HepG2 (cell line): ENCODE measurements at regions not wholly inside any gene's neighbourhood (a gene's known extent, or its start where the extent isn't known, plus 50 kb on each side); places are given as distances from the start of the nearest gene placed in this dataset.
A peak's percentile ranks its signal among the peaks of the same experiment; 100 is the strongest.

Source experiments
- ATAC-seq: fragments of 200-7000 bp; cut with Tn5 transposase; 3 replicates; pipeline ENCODE4 v1.9.1; 2020; ENCODE audit warnings: mild to moderate bottlenecking, moderate library complexity
- BruUV-seq: library from RNA; stranded (reverse); fragments of 400-500 nt; replicated peaks from 2 replicates; lab custom pipeline; 2021; lab: Mats Ljungman, UMichigan
- CTCF ChIA-PET: fragments of 300-600 bp; formaldehyde crosslinking; extraction: SDS; loops from one replicate; lab custom pipeline; 2021; ENCODE audit warnings: low total read pairs, inconsistent platforms, low intra/inter-chr PET ratio; lab: Yijun Ruan, JAX
- POLR2A ChIA-PET: fragments of 350-600 bp; sonication (Branson Sonifier 250); formaldehyde crosslinking; loops from one replicate; lab custom pipeline; 2020; ENCODE audit warnings: antibody characterized with exemption, inconsistent platforms; lab: Yijun Ruan, JAX
- DNase-seq: peaks from one replicate; pipeline ENCODE4 v3.0.0-alpha.2; 2015; ENCODE audit warnings: low spot score
- FAIRE-seq: peaks from 3 replicates; lab custom pipeline; 2011; peaks lifted over from hg19 to GRCh38; lab: Jason Lieb, UNC
- H2AFZ ChIP-seq: one replicate; pipeline ENCODE4 v1.6.1; 2011; ENCODE audit warnings: low read length, inconsistent platforms
- H3K27ac ChIP-seq: fragments of 300-600 bp; 3 replicates; pipeline ENCODE4 v1.8.0; 2011; ENCODE audit warnings: mixed run types, mild to moderate bottlenecking, mixed read lengths, low read length, inconsistent platforms; ENCODE audit not compliant: insufficient read depth; ENCODE audit errors: extremely low read length
- H3K27me3 ChIP-seq, 2 experiments: fragments of 200-600 bp in 1 of 2; 2 replicates in 1 of 2; 3 replicates in 1 of 2; pipeline versions ENCODE4 v1.6.0 to v1.8.0; 2011; ENCODE audit warnings: low read length in 2 of 2, mild to moderate bottlenecking in 2 of 2, moderate library complexity in 2 of 2, inconsistent platforms in 1 of 2; ENCODE audit not compliant: insufficient read depth in 2 of 2, control insufficient read depth in 1 of 2
- H3K36me3 ChIP-seq, 2 experiments: fragments of 200-600 bp in 1 of 2; replicated peaks in 1 of 2; 2 replicates in 1 of 2; 3 replicates in 1 of 2; pipeline versions ENCODE4 v1.5.1 to v1.8.0; 2011; ENCODE audit warnings: low read length in 2 of 2, inconsistent platforms in 1 of 2; ENCODE audit not compliant: insufficient read depth in 2 of 2, control insufficient read depth in 1 of 2
- H3K4me1 ChIP-seq: 2 replicates; pipeline ENCODE4 v1.5.1; 2012; ENCODE audit warnings: low read length, inconsistent platforms; ENCODE audit not compliant: insufficient read depth
- H3K4me2 ChIP-seq: 2 replicates; pipeline ENCODE4 v1.6.0; 2011; ENCODE audit warnings: low read depth, low read length, inconsistent platforms
- H3K4me3 ChIP-seq, 3 experiments: fragments of 200-600 bp in 1 of 3; sonication (generic), shearing (Covaris generic) in 1 of 3; replicated peaks in 1 of 3; 2 replicates each; pipeline ENCODE4 v1.5.1; 2011 to 2016; ENCODE audit warnings: low read length in 3 of 3, inconsistent platforms in 2 of 3, low read depth in 2 of 3, mild to moderate bottlenecking in 2 of 3, control low read depth in 1 of 3, mixed read lengths in 1 of 3; ENCODE audit not compliant: insufficient read depth in 1 of 3
- H3K79me2 ChIP-seq: one replicate; pipeline ENCODE4 v1.6.1; 2011; ENCODE audit warnings: low read length, inconsistent platforms; ENCODE audit not compliant: insufficient read depth
- H3K9ac ChIP-seq: 2 replicates; pipeline ENCODE4 v1.6.0; 2011; ENCODE audit warnings: mild to moderate bottlenecking, low read depth, low read length, inconsistent platforms; ENCODE audit not compliant: insufficient read depth
- H3K9me3 ChIP-seq: 2 replicates; pipeline ENCODE4 v1.5.1; 2012; ENCODE audit warnings: mild to moderate bottlenecking, low read length
- H4K20me1 ChIP-seq: 2 replicates; pipeline ENCODE4 v1.6.0; 2011; ENCODE audit warnings: inconsistent platforms, mild to moderate bottlenecking, low read length, moderate library complexity; ENCODE audit not compliant: insufficient read depth
- ATF7 ChIP-seq, 2 experiments: fragments of 450-650 bp in 1 of 2; sonication (generic) in 1 of 2; formaldehyde crosslinking in 1 of 2; IDR thresholded peaks; 2 replicates each; pipeline versions ENCODE4 v1.4.0 to v1.6.1; 2016 to 2020; ENCODE audit warnings: antibody characterized with exemption in 1 of 2, mild to moderate bottlenecking in 1 of 2, missing genetic modification reagents in 1 of 2
- MBD4 ChIP-seq: IDR thresholded peaks from 2 replicates; pipeline ENCODE4 v1.6.1; 2012; ENCODE audit warnings: low read length, inconsistent platforms, borderline replicate concordance
- NR2C2 ChIP-seq: sonication (generic); formaldehyde crosslinking; IDR thresholded peaks from 2 replicates; pipeline ENCODE4 v1.4.0; 2020; ENCODE audit warnings: missing genetic modification reagents, mild to moderate bottlenecking, moderate library complexity, borderline replicate concordance
- WGBS: methylation state at CpG from one replicate; pipeline ENCODE4 v1.1.6; 2017; ENCODE audit warnings: low lambda C conversion rate; 5-methylcytosine and 5-hydroxymethylcytosine counted together
- in situ Hi-C: cut with HindIII; loops from 2 replicates; pipeline ENCODE4 v1.10.0; 2017; ENCODE audit warnings: low pct_unique_long_range_greater_than_20kb; ENCODE audit not compliant: extremely low pct_ligation_motif_present
- intact Hi-C: fragments of 100-400 bp; cut with micrococcal nuclease; formaldehyde crosslinking; loops from one replicate; pipeline ENCODE4 v1.10.0; 2022; ENCODE audit not compliant: unreplicated experiment
- TF ChIP-seq, protein P1 (sequence below): sonication (generic); formaldehyde crosslinking; IDR thresholded peaks from one replicate; pipeline ENCODE4 v1.5.1; 2020; ENCODE audit warnings: mild to moderate bottlenecking, missing genetic modification reagents; ENCODE audit errors: not compliant biosample characterization

GRCh38 chr20:4544765-4545164 is 141.5 kb upstream of the PRNP start:
- Histone ChIP-seq H3K9me3 (no peaks in the 10 kb centered on the region), H4K20me1 (no peaks in the 10 kb centered on the region), H2AFZ (no peak overlapping the region), H3K36me3 (no peaks in the 10 kb centered on the region), H3K4me3 (no peak overlapping the region), H3K27ac (no peak overlapping the region), H3K9ac (no peak overlapping the region), H3K79me2 (no peaks in the 10 kb centered on the region), H3K4me1 (no peaks in the 10 kb centered on the region), H3K27me3 (no peaks in the 10 kb centered on the region), H3K4me2 (no peak overlapping the region)
- no peak for FAIRE-seq
- ChIA-PET POLR2A (no interaction called here), CTCF (no interaction called here)
- in situ Hi-C loops (no loop called here), intact Hi-C loops (no loop called here)
- no peak for ATAC-seq
- BruUV-seq = no TSS peak
- no peak for DNase-seq
- 2% methylated on average over 2 of the region's 2 CpGs for WGBS
- TF ChIP-seq ATF7 (IDR thresholded peaks at IDR 0.05) = peak; percentile 89
- no peak for TF ChIP-seq ATF7 (CRISPR knock-in tag; IDR thresholded peaks at IDR 0.05)
- TF ChIP-seq, protein P1, sequence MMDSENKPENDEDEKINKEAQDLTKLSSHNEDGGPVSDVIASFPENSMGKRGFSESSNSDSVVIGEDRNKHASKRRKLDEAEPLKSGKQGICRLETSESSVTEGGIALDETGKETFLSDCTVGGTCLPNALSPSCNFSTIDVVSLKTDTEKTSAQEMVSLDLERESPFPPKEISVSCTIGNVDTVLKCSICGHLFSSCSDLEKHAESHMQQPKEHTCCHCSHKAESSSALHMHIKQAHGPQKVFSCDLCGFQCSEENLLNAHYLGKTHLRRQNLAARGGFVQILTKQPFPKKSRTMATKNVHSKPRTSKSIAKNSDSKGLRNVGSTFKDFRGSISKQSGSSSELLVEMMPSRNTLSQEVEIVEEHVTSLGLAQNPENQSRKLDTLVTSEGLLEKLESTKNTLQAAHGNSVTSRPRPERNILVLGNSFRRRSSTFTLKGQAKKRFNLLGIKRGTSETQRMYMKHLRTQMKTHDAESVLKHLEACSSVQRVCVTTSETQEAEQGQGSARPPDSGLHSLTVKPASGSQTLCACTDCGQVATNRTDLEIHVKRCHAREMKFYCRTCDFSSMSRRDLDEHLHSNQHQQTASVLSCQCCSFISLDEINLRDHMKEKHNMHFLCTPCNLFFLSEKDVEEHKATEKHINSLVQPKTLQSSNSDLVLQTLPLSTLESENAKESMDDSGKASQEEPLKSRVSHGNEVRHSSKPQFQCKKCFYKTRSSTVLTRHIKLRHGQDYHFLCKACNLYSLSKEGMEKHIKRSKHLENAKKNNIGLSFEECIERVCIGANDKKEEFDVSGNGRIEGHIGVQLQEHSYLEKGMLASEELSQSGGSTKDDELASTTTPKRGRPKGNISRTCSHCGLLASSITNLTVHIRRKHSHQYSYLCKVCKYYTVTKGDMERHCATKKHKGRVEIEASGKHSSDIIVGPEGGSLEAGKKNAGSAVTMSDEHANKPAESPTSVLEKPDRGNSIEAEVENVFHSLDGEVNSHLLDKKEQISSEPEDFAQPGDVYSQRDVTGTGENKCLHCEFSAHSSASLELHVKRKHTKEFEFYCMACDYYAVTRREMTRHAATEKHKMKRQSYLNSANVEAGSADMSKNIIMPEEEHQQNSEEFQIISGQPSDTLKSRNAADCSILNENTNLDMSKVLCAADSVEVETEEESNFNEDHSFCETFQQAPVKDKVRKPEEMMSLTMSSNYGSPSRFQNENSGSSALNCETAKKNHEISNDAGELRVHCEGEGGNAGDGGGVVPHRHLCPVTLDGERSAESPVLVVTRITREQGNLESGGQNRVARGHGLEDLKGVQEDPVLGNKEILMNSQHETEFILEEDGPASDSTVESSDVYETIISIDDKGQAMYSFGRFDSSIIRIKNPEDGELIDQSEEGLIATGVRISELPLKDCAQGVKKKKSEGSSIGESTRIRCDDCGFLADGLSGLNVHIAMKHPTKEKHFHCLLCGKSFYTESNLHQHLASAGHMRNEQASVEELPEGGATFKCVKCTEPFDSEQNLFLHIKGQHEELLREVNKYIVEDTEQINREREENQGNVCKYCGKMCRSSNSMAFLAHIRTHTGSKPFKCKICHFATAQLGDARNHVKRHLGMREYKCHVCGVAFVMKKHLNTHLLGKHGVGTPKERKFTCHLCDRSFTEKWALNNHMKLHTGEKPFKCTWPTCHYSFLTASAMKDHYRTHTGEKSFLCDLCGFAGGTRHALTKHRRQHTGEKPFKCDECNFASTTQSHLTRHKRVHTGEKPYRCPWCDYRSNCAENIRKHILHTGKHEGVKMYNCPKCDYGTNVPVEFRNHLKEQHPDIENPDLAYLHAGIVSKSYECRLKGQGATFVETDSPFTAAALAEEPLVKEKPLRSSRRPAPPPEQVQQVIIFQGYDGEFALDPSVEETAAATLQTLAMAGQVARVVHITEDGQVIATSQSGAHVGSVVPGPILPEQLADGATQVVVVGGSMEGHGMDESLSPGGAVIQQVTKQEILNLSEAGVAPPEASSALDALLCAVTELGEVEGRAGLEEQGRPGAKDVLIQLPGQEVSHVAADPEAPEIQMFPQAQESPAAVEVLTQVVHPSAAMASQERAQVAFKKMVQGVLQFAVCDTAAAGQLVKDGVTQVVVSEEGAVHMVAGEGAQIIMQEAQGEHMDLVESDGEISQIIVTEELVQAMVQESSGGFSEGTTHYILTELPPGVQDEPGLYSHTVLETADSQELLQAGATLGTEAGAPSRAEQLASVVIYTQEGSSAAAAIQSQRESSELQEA = no peak
- TF ChIP-seq MBD4 = no peak
- no peak for TF ChIP-seq NR2C2 (CRISPR knock-in tag)
